ENCODE measurements at regions not wholly inside any gene's neighbourhood (a gene's known extent, or its start where the extent isn't known, plus 50 kb on each side); places are given as distances from the start of the nearest gene placed in this dataset.
"Not testable (repeated sequence)": the region's sequence is repeated elsewhere in the genome, so short reads cannot be mapped to it uniquely, and the experiment has no call there.

- no peak for DNase-seq
- ATAC-seq: no peak
- H3K27me3 Mint-ChIP-seq: peaks cover 6 to 48% (median 25%) of the 10 kb centered on the region in 5 donors
- no peak overlapping the region for H3K27ac Mint-ChIP-seq
- no peak overlapping the region for H3K4me3 Mint-ChIP-seq
- peaks cover 0 to 10% (median 0%) of the 10 kb centered on the region in 9 donors for H3K9me3 Mint-ChIP-seq
- peaks cover 0 to 4% (median 3%) of the 10 kb centered on the region in 3 donors for H3K36me3 Mint-ChIP-seq
- H3K4me1 Mint-ChIP-seq: no peaks in the 10 kb centered on the region
- POLR2A ChIA-PET: no interaction called here
Observed at GRCh38 chr11:127965939-127966668, 621.3 kb downstream of the ETS1 start.

GRCh38 chr11:127962416-127962815 lies 624.9 kb downstream of the ETS1 start:
- H3K27ac Mint-ChIP-seq: no peak overlapping the region
- no peak for ATAC-seq
- POLR2A ChIA-PET: no interaction called here

GRCh38 chr11:127950162-127950561 lies 637.2 kb downstream of the ETS1 start:
- ATAC-seq: no peak
- peaks cover 0 to 8% (median 3%) of the 10 kb centered on the region in 9 donors for H3K9me3 Mint-ChIP-seq
- no peak overlapping the region for H3K4me3 Mint-ChIP-seq
- peaks cover 4 to 19% (median 16%) of the 10 kb centered on the region in 5 donors for H3K27me3 Mint-ChIP-seq
- H3K4me1 Mint-ChIP-seq: no peaks in the 10 kb centered on the region
- DNase-seq: no peak
- peaks cover 0 to 9% (median 2%) of the 10 kb centered on the region in 3 donors for H3K36me3 Mint-ChIP-seq
- POLR2A ChIA-PET: no interaction called here
- no peak overlapping the region for H3K27ac Mint-ChIP-seq

More at GRCh38 chr11:127962416-127962815, 624.9 kb downstream of the ETS1 start:
- no peak for DNase-seq
- no peak overlapping the region for H3K4me3 Mint-ChIP-seq
- H3K9me3 Mint-ChIP-seq: no peaks in the 10 kb centered on the region
- no peaks in the 10 kb centered on the region for H3K36me3 Mint-ChIP-seq
- peaks cover 4 to 43% (median 15%) of the 10 kb centered on the region in 5 donors for H3K27me3 Mint-ChIP-seq
- no peaks in the 10 kb centered on the region for H3K4me1 Mint-ChIP-seq

DNA sequence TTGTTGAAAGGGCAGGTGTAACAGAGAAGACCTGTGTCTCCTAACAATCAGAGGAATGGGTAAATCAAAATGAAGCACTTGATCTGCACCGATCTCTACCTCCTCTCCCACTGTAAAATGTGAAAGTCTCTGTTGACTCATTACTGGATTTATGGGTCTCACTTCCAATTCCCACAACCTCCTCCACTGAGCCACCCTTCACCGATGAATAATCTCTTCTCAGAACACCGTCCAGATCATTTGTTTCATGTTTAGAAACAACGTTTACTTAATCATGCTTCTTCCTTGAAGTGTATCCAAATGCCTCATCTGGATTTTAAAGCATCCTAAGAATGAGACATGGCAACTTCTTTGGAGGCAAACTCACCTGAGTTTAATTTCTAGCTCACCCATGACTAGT lies 643.6 kb downstream of the ETS1 start:
- H3K4me3 Mint-ChIP-seq: no peak overlapping the region
- peaks cover 7 to 23% (median 14%) of the 10 kb centered on the region in 5 donors for H3K27me3 Mint-ChIP-seq
- POLR2A ChIA-PET: no interaction called here
- H3K4me1 Mint-ChIP-seq: no peaks in the 10 kb centered on the region
- no peak overlapping the region for H3K27ac Mint-ChIP-seq
- no peaks in the 10 kb centered on the region for H3K36me3 Mint-ChIP-seq
- H3K9me3 Mint-ChIP-seq: no peaks in the 10 kb centered on the region
- no peak for ATAC-seq
- DNase-seq: no peak

GRCh38 chr11:127943152-127943551 lies 644.2 kb downstream of the ETS1 start:
- DNase-seq: no peak
- H3K4me3 Mint-ChIP-seq: no peak overlapping the region
- no peaks in the 10 kb centered on the region for H3K4me1 Mint-ChIP-seq
- ATAC-seq: no peak
- H3K27ac Mint-ChIP-seq: no peak overlapping the region
- H3K27me3 Mint-ChIP-seq: peaks cover 4 to 17% (median 10%) of the 10 kb centered on the region in 5 donors
- no peaks in the 10 kb centered on the region for H3K36me3 Mint-ChIP-seq
- POLR2A ChIA-PET: no interaction called here
- H3K9me3 Mint-ChIP-seq: no peaks in the 10 kb centered on the region

DNA sequence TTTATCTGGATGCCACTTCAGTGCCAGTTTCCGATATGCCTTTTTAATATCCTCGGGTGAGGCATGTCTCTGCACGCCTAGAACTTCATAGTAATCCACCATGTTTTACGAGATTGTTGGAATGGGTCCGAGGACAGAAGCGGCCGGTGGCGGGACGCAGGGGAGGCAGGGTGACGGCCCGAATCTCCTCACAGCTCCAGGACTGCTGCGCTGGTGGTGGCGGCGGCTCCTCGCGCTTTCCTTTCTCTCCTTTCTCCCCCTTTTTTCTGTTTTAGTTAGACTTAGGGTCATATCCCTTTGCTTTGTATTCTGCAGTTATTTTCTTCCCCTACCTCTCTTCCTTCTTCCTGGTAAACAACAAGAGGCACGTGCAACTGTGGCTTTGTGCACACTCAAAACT lies 645.8 kb downstream of the ETS1 start:
- ATAC-seq: peak in 1 of 2 donors; percentile 70
- POLR2A ChIA-PET, H3K27ac Mint-ChIP-seq, H3K9me3 Mint-ChIP-seq, H3K4me1 Mint-ChIP-seq, H3K4me3 Mint-ChIP-seq, DNase-seq, H3K36me3 Mint-ChIP-seq: not testable (repeated sequence)
- H3K27me3 Mint-ChIP-seq: peaks cover 2 to 12% (median 8%) of the 10 kb centered on the region in 5 donors

DNA sequence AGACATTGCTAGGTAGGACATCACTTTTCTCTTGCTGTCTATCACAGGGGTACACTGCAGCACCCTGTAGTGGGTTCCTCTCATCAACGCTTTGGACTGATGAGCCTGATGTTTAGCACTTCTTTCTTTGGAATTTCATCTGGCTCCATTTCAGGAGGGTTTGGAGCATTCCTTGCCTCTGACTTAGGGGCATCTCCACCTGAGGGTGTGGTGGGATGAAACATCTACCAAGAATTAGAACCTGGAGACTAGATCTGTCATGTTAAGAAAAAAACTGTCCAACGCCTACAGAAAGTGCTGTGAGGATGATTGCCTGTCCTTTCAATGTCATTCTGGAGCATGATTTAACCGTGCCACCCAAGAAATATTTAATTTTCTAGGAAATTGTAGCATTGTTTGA lies 648.4 kb downstream of the ETS1 start:
- no peaks in the 10 kb centered on the region for H3K36me3 Mint-ChIP-seq
- H3K9me3 Mint-ChIP-seq: no peaks in the 10 kb centered on the region
- H3K27ac Mint-ChIP-seq: no peak overlapping the region
- DNase-seq: no peak
- no peak overlapping the region for H3K4me3 Mint-ChIP-seq
- POLR2A ChIA-PET: no interaction called here
- ATAC-seq: no peak
- no peaks in the 10 kb centered on the region for H3K4me1 Mint-ChIP-seq
- H3K27me3 Mint-ChIP-seq: peaks cover 9 to 31% (median 10%) of the 10 kb centered on the region in 5 donors

DNA sequence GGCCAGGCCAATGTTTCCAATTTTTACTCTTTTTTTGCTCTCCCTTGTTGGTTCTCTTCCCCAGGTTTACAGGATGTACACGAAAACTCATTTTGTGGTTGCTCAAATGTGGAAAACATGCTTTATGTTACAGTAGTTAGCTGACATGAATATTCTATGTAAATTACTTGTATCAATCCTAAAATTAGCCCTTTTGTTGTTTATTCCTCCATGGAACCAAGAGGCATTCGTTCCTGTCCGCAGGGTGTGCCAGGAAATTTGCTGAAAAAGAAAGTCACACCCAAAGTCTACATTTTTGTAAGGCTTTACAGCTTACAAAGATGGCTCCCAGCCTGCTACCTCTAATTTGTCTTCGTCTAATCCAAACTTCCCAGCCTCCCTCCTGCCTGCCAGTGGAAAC lies 652.3 kb downstream of the ETS1 start:
- peaks cover 0 to 23% (median 12%) of the 10 kb centered on the region in 5 donors for H3K27me3 Mint-ChIP-seq
- no peak for ATAC-seq
- POLR2A ChIA-PET: no interaction called here
- H3K4me1 Mint-ChIP-seq: no peaks in the 10 kb centered on the region
- H3K4me3 Mint-ChIP-seq: no peak overlapping the region
- no peak overlapping the region for H3K27ac Mint-ChIP-seq
- no peak for DNase-seq
- no peaks in the 10 kb centered on the region for H3K36me3 Mint-ChIP-seq
- H3K9me3 Mint-ChIP-seq: no peaks in the 10 kb centered on the region

GRCh38 chr11:127933961-127934360 lies 653.4 kb downstream of the ETS1 start:
- ATAC-seq, POLR2A ChIA-PET, H3K4me1 Mint-ChIP-seq, H3K36me3 Mint-ChIP-seq, H3K9me3 Mint-ChIP-seq, H3K27ac Mint-ChIP-seq, DNase-seq, H3K4me3 Mint-ChIP-seq: not testable (repeated sequence)
- peaks cover 6 to 34% (median 16%) of the 10 kb centered on the region in 5 donors for H3K27me3 Mint-ChIP-seq

DNA sequence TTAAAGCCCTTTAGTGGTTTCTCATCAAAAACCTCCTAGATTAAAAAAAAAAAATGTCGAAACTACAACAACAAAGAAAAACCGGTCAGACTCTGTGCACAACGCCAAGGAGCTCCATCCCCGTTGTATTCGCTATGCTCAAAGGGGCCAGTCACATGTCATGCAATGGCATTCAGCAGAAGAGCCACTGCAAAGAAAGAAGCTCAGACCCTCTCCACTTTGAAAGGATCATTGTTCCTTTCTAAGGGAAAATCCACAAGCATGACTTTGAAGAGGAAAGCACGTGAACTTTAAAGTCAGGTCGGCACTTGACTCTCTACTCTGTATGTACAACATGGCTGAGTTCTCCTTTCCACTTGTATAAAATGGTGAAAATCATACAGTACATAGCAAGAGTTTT lies 655.6 kb downstream of the ETS1 start:
- Mint-ChIP-seq H3K4me1 (no peaks in the 10 kb centered on the region), H3K9me3 (no peaks in the 10 kb centered on the region), H3K4me3 (no peak overlapping the region), H3K27ac (peak overlapping the region in 1 of 10 donors; percentile 93), H3K36me3 (no peaks in the 10 kb centered on the region), H3K27me3 (peaks cover 9 to 50% (median 21%) of the 10 kb centered on the region in 5 donors)
- DNase-seq (no peak), ATAC-seq (no peak)
- POLR2A ChIA-PET: no interaction called here

GRCh38 chr11:127926721-127927120 lies 660.6 kb downstream of the ETS1 start:
- ATAC-seq (no peak), DNase-seq (no peak)
- peaks cover 9 to 47% (median 29%) of the 10 kb centered on the region in 5 donors for H3K27me3 Mint-ChIP-seq
- no peaks in the 10 kb centered on the region for H3K4me1 Mint-ChIP-seq
- H3K36me3 Mint-ChIP-seq: peaks cover 0 to 6% (median 0%) of the 10 kb centered on the region in 3 donors
- H3K4me3 Mint-ChIP-seq: no peak overlapping the region
- no peak overlapping the region for H3K27ac Mint-ChIP-seq
- peaks cover 0 to 9% (median 4%) of the 10 kb centered on the region in 9 donors for H3K9me3 Mint-ChIP-seq
- POLR2A ChIA-PET: no interaction called here

DNA sequence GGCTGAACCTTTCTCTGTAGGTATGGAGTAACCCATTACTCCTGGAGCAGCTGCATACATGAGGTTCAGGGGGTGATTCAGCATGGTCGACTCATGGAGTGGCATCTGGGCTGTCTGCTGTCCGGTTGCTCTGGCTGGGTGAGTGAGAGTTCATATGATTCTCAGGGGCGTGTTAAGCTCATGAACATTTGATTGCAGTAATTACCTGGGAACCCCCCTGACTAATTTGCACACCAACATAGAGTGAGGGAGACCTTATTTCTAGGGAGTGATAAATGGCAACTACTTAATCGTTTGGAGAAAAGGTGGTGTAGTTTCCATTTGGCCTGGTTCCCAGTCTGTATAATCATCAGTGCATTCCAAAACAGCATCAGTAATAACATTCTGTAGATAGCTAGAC lies 661.9 kb downstream of the ETS1 start:
- Mint-ChIP-seq H3K27me3 (peaks cover 7 to 59% (median 34%) of the 10 kb centered on the region in 5 donors), H3K27ac (no peak overlapping the region), H3K36me3 (peaks cover 0 to 14% (median 0%) of the 10 kb centered on the region in 3 donors), H3K4me1 (no peaks in the 10 kb centered on the region), H3K4me3 (no peak overlapping the region), H3K9me3 (peaks cover 2 to 16% (median 7%) of the 10 kb centered on the region in 9 donors)
- ATAC-seq (no peak), DNase-seq (no peak)
- POLR2A ChIA-PET: interaction anchor here (0.6 kb wide), 1 partner anchor 1291 kb away, joined by 3 read pairs; no protein-coding TSS in a partner anchor

GRCh38 chr11:127919206-127920000 lies 668.0 kb downstream of the ETS1 start:
- Mint-ChIP-seq H3K9me3 (peaks cover 8 to 50% (median 23%) of the 10 kb centered on the region in 9 donors), H3K27me3 (peaks cover 15 to 54% (median 32%) of the 10 kb centered on the region in 5 donors), H3K27ac (no peak overlapping the region), H3K4me3 (no peak overlapping the region), H3K4me1 (no peaks in the 10 kb centered on the region), H3K36me3 (peaks cover 0 to 28% (median 0%) of the 10 kb centered on the region in 3 donors)
- no peak for DNase-seq
- POLR2A ChIA-PET: no interaction called here
- no peak for ATAC-seq
